WTC11 (cell line): ENCODE measurements at regions not wholly inside any gene's neighbourhood (a gene's known extent, or its start where the extent isn't known, plus 50 kb on each side); places are given as distances from the start of the nearest gene placed in this dataset.

ENCODE experiments used
- ATAC-seq: fragments of 200-7000 bp; cut with Tn5 transposase; 2 replicates; pipeline ENCODE4 v1.10.0; 2021; ENCODE audit warnings: mild to moderate bottlenecking, moderate library complexity
- CTCF ChIA-PET: fragments of 300-600 bp; sonication (Branson Sonifier 250); formaldehyde crosslinking; loops from one replicate; lab custom pipeline; 2021; ENCODE audit warnings: antibody characterized with exemption; lab: Charles Lee
- POLR2A ChIA-PET: fragments of 350-600 bp; sonication (Branson Sonifier 250); formaldehyde crosslinking; loops from one replicate; lab custom pipeline; 2021; ENCODE audit warnings: antibody characterized with exemption; lab: Charles Lee
- DNase-seq: peaks from one replicate; pipeline ENCODE4 v3.0.0; 2021; ENCODE audit warnings: low spot score
- H3K27ac Mint-ChIP-seq: 2 replicates; pipeline ENCODE4 v1.8.0; 2021; ENCODE audit warnings: mixed read lengths
- H3K27me3 Mint-ChIP-seq: 2 replicates; pipeline ENCODE4 v1.8.0; 2021; ENCODE audit warnings: low read depth, mild to moderate bottlenecking, moderate library complexity, mixed read lengths
- H3K36me3 Mint-ChIP-seq: 2 replicates; pipeline ENCODE4 v1.8.0; 2021; ENCODE audit warnings: mixed read lengths
- H3K4me1 Mint-ChIP-seq: 2 replicates; pipeline ENCODE4 v1.8.0; 2022; ENCODE audit warnings: mixed read lengths
- H3K4me3 Mint-ChIP-seq: 2 replicates; pipeline ENCODE4 v1.8.0; 2021; ENCODE audit warnings: mild to moderate bottlenecking, moderate library complexity, mixed read lengths
- H3K9me3 Mint-ChIP-seq: 2 replicates; pipeline ENCODE4 v1.8.0; 2021; ENCODE audit warnings: mixed read lengths
- ATF6 ChIP-seq: sonication (generic); formaldehyde crosslinking; IDR thresholded peaks from 2 replicates; pipeline ENCODE4 v1.8.1; 2023; ENCODE audit warnings: mild to moderate bottlenecking, missing genetic modification reagents
- E2F1 ChIP-seq: sonication (generic); formaldehyde crosslinking; IDR thresholded peaks from 2 replicates; pipeline ENCODE4 v1.8.0; 2022; ENCODE audit warnings: mild to moderate bottlenecking, missing genetic modification reagents
- ETV6 ChIP-seq: sonication (generic); formaldehyde crosslinking; IDR thresholded peaks from 2 replicates; pipeline ENCODE4 v1.8.1; 2022; ENCODE audit warnings: mild to moderate bottlenecking, missing genetic modification reagents
- FOXP1 ChIP-seq: sonication (generic); formaldehyde crosslinking; IDR thresholded peaks from 2 replicates; pipeline ENCODE4 v1.8.0; 2022; ENCODE audit warnings: missing genetic modification reagents, mild to moderate bottlenecking, moderate library complexity, borderline replicate concordance
- GTF2I ChIP-seq: fragments of 250-450 bp; sonication (Bioruptor Pico); conservative IDR thresholded peaks from 2 replicates; pipeline ENCODE4 v1.4.0; 2021; ENCODE audit warnings: mild to moderate bottlenecking
- JUN ChIP-seq: sonication (generic); formaldehyde crosslinking; IDR thresholded peaks from 2 replicates; pipeline ENCODE4 v1.8.0; 2023; ENCODE audit warnings: mild to moderate bottlenecking, missing genetic modification reagents
- KAT7 ChIP-seq: sonication (generic); formaldehyde crosslinking; IDR thresholded peaks from 2 replicates; pipeline ENCODE4 v1.8.1; 2023; ENCODE audit warnings: missing genetic modification reagents, mild to moderate bottlenecking, borderline replicate concordance
- NFATC4 ChIP-seq: fragments of 250-450 bp; sonication (Bioruptor Pico); IDR thresholded peaks from 2 replicates; pipeline ENCODE4 v1.9.0; 2021; ENCODE audit warnings: mild to moderate bottlenecking
- NFYB ChIP-seq: sonication (generic); formaldehyde crosslinking; conservative IDR thresholded peaks from 2 replicates; pipeline ENCODE4 v1.8.0; 2022; ENCODE audit warnings: low read depth, missing genetic modification reagents
- PRRX2 ChIP-seq: fragments of 250-450 bp; sonication (Bioruptor Pico); IDR thresholded peaks from 2 replicates; pipeline ENCODE4 v1.8.0; 2021; ENCODE audit warnings: mild to moderate bottlenecking
- ZNF138 ChIP-seq: sonication (generic); formaldehyde crosslinking; conservative IDR thresholded peaks from 2 replicates; pipeline ENCODE4 v1.8.1; 2022; ENCODE audit warnings: mild to moderate bottlenecking, moderate library complexity, missing genetic modification reagents
- ZNF232 ChIP-seq: sonication (generic); formaldehyde crosslinking; IDR thresholded peaks from 2 replicates; pipeline ENCODE4 v1.8.0; 2022; ENCODE audit warnings: mild to moderate bottlenecking, missing genetic modification reagents
- ZNF317 ChIP-seq: sonication (generic); formaldehyde crosslinking; IDR thresholded peaks from 2 replicates; pipeline ENCODE4 v1.8.1; 2023; ENCODE audit warnings: low read depth, mild to moderate bottlenecking, moderate library complexity, missing genetic modification reagents, borderline replicate concordance
- ZNF416 ChIP-seq: fragments of 250-450 bp; sonication (Bioruptor Pico); IDR thresholded peaks from 2 replicates; pipeline ENCODE4 v1.9.0; 2021; ENCODE audit warnings: mild to moderate bottlenecking, inconsistent platforms
- ZNF512 ChIP-seq: sonication (generic); formaldehyde crosslinking; IDR thresholded peaks from 2 replicates; pipeline ENCODE4 v1.8.1; 2022; ENCODE audit warnings: missing genetic modification reagents, borderline replicate concordance
- TF ChIP-seq, protein P1 (sequence below): sonication (generic); formaldehyde crosslinking; IDR thresholded peaks from 2 replicates; pipeline ENCODE4 v1.8.0; 2023; ENCODE audit warnings: mild to moderate bottlenecking, missing genetic modification reagents
- TF ChIP-seq, protein P2 (sequence below): sonication (generic); formaldehyde crosslinking; IDR thresholded peaks from 2 replicates; pipeline ENCODE4 v1.8.1; 2022; ENCODE audit warnings: low read depth, mild to moderate bottlenecking, moderate library complexity, missing genetic modification reagents, borderline replicate concordance
- TF ChIP-seq, protein P3 (sequence below): sonication (generic); formaldehyde crosslinking; IDR thresholded peaks from 2 replicates; pipeline ENCODE4 v1.8.1; 2022; ENCODE audit warnings: mild to moderate bottlenecking, missing genetic modification reagents, moderate library complexity, borderline replicate concordance

DNA sequence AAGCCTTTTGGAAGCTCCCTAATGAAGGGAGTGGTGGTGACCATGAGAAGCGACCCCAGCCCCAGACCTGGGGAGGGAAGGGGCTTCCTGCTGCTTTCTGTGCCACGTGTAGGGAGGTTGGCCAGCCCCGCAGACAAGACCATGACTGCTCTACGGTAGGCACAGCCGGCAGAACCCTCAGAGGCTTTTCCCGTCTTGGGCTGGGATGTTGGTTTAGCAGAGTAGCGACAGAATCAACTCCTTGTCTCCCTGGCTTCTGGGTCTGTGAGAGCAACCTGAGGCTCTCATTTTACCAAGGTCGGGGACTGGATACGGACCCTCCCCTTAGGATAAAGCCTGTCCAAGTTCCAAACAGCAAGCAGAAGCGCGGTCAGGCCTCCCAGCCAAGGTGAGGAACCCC, 123.3 kb downstream of the AXIN2 start (continued):
- TF ChIP-seq, protein P1, sequence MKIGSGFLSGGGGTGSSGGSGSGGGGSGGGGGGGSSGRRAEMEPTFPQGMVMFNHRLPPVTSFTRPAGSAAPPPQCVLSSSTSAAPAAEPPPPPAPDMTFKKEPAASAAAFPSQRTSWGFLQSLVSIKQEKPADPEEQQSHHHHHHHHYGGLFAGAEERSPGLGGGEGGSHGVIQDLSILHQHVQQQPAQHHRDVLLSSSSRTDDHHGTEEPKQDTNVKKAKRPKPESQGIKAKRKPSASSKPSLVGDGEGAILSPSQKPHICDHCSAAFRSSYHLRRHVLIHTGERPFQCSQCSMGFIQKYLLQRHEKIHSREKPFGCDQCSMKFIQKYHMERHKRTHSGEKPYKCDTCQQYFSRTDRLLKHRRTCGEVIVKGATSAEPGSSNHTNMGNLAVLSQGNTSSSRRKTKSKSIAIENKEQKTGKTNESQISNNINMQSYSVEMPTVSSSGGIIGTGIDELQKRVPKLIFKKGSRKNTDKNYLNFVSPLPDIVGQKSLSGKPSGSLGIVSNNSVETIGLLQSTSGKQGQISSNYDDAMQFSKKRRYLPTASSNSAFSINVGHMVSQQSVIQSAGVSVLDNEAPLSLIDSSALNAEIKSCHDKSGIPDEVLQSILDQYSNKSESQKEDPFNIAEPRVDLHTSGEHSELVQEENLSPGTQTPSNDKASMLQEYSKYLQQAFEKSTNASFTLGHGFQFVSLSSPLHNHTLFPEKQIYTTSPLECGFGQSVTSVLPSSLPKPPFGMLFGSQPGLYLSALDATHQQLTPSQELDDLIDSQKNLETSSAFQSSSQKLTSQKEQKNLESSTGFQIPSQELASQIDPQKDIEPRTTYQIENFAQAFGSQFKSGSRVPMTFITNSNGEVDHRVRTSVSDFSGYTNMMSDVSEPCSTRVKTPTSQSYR (CRISPR knock-in tag): no peak
- TF ChIP-seq E2F1 (no peak), ZNF416 (CRISPR knock-in tag) (no peak), ATF6 (CRISPR knock-in tag) (no peak), NFATC4 (CRISPR knock-in tag) (no peak), FOXP1 (CRISPR knock-in tag) (no peak), ZNF317 (CRISPR knock-in tag) (no peak)
- TF ChIP-seq, protein P2, sequence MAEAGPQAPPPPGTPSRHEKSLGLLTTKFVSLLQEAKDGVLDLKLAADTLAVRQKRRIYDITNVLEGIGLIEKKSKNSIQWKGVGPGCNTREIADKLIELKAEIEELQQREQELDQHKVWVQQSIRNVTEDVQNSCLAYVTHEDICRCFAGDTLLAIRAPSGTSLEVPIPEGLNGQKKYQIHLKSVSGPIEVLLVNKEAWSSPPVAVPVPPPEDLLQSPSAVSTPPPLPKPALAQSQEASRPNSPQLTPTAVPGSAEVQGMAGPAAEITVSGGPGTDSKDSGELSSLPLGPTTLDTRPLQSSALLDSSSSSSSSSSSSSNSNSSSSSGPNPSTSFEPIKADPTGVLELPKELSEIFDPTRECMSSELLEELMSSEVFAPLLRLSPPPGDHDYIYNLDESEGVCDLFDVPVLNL (CRISPR knock-in tag): no peak

- Mint-ChIP-seq H3K9me3 (peaks cover 15% of the 10 kb centered on the region), H3K36me3 (peaks cover 8% of the 10 kb centered on the region), H3K27me3 (no peaks in the 10 kb centered on the region), H3K4me3 (no peak overlapping the region), H3K4me1 (peaks cover 13% of the 10 kb centered on the region), H3K27ac (no peak overlapping the region)
- POLR2A ChIA-PET: no interaction called here
- ATAC-seq: no peak
- TF ChIP-seq ZNF416 (CRISPR knock-in tag) (no peak), ATF6 (CRISPR knock-in tag) (no peak)
- CTCF ChIA-PET: no interaction called here
- DNase-seq: no peak
Observed at GRCh38 chr17:65436871-65437270, 124.6 kb downstream of the AXIN2 start.

- no peak for ATAC-seq
- H3K9me3 Mint-ChIP-seq: peaks cover 26% of the 10 kb centered on the region
- H3K4me1 Mint-ChIP-seq: peaks cover 7% of the 10 kb centered on the region
- POLR2A ChIA-PET: no interaction called here
- H3K36me3 Mint-ChIP-seq: peaks cover 8% of the 10 kb centered on the region
- H3K4me3 Mint-ChIP-seq: no peak overlapping the region
- no peak for DNase-seq
- no peaks in the 10 kb centered on the region for H3K27me3 Mint-ChIP-seq
- CTCF ChIA-PET: no interaction called here
- no peak overlapping the region for H3K27ac Mint-ChIP-seq
- TF ChIP-seq PRRX2 (CRISPR knock-in tag) (no peak), ZNF232 (no peak), GTF2I (CRISPR knock-in tag) (no peak), ZNF317 (CRISPR knock-in tag) (no peak), JUN (CRISPR knock-in tag) (no peak), ZNF138 (CRISPR knock-in tag) (no peak), KAT7 (CRISPR knock-in tag) (no peak), NFYB (CRISPR knock-in tag) (no peak), ETV6 (CRISPR knock-in tag) (no peak), ZNF512 (no peak)
- TF ChIP-seq, protein P3, sequence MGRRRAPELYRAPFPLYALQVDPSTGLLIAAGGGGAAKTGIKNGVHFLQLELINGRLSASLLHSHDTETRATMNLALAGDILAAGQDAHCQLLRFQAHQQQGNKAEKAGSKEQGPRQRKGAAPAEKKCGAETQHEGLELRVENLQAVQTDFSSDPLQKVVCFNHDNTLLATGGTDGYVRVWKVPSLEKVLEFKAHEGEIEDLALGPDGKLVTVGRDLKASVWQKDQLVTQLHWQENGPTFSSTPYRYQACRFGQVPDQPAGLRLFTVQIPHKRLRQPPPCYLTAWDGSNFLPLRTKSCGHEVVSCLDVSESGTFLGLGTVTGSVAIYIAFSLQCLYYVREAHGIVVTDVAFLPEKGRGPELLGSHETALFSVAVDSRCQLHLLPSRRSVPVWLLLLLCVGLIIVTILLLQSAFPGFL (CRISPR knock-in tag): no peak
Observed at GRCh38 chr17:65434878-65435277, 126.6 kb downstream of the AXIN2 start.
